Stimulated activated CD8-positive, alpha-beta memory T cell treated with anti-CD3 and anti-CD28 coated beads, Interleukin-2, amount 100 ng/mL, for 1 hour (primary cell): ENCODE measurements at regions not wholly inside any gene's neighbourhood (a gene's known extent, or its start where the extent isn't known, plus 50 kb on each side); places are given as distances from the start of the nearest gene placed in this dataset.
"Not testable (repeated sequence)": the region's sequence is repeated elsewhere in the genome, so short reads cannot be mapped to it uniquely, and the experiment has no call there.

Experiments
- DNase-seq, 2 donors: peaks; one replicate each; pipeline ENCODE4 v3.0.0-alpha.2; 2020; ENCODE audit warnings: low read depth in 2 of 2

DNA sequence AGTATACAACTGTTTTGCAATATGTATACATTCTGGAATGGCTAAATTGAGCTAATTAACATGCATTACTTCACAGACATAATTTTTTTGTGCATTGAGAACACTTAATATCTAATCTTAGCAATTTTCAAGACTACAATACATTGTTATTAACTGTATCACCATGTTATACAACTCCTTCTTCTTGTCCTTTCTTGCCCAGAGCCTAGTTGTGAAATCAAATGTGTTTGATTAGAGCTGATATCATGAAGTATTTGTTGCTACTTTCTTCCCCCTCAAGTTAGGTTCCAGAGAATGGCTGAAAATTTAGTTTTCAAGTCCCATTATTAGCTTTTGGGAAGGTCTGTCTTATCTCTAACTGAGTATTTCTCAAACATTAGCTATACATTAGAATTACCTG lies 607.8 kb downstream of the PSAT1 start:
- no peak for DNase-seq

- no peak for DNase-seq
These were observed 608.5 kb downstream of the PSAT1 start for GRCh38 chr9:78905387-78905786.

GRCh38 chr9:78905986-78906755 lies 609.2 kb downstream of the PSAT1 start:
- DNase-seq = no peak

- no peak for DNase-seq
These were observed 612.6 kb downstream of the PSAT1 start for GRCh38 chr9:78909566-78909965.

GRCh38 chr9:78916884-78917283 lies 620.0 kb downstream of the PSAT1 start:
- DNase-seq = not testable (repeated sequence)

DNA sequence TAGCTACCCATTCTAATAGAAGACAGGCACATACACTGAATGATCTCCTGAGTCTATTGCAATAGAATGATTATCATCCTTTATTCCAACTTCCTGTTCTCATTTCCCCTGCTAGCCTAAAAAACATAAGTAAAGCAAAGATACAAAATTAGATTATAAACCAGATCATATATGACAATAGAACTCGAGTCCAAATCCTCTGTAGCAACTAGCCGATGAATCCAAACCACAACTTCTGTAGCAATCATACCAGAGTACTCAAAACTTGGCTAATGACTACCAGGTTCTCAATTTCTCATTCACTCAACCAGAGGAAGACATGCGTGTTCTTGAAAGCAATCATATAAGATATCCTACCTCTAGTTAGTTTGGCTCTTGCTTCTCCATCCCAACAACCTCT lies 622.1 kb downstream of the PSAT1 start:
- no peak for DNase-seq

DNA sequence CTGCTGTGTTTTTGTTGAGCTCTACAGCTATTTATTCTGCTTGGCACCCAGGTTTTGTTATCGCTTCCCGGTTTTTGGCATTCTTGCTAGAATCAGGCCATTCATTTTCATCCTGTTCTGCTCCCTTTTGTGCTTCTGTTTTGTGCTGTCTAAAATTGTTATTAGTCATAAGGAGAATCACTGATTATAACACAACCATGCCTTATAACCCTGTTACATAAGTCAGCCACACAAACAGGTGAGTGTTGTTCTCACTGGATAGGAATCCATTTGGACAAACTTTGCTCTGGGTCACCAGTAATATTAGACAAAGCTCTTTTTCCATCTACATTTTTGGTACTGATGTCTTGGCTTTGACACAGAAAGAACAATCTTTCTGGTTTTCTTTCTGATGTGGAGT lies 622.8 kb downstream of the PSAT1 start:
- DNase-seq = no peak

DNA sequence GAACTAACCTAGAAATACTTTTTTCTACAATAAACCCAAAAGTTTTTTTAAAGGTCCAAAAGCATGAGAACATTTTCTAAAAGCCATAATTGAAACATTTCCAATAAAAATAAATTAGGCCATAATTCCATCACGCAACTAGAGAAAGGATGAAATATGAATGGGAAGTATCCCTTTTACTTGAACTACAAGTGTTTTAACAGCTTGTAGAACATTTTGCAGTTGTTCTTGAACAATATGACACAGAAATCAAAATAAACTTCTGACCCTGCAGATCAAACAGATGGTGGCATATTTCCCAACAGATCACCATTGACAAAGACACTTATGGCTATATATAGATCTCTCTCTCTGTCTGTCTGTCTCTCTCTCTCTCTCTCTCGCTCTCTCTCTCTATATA lies 624.4 kb downstream of the PSAT1 start:
- DNase-seq = no peak

GRCh38 chr9:78923966-78924659 lies 627.2 kb downstream of the PSAT1 start:
- no peak for DNase-seq

DNA sequence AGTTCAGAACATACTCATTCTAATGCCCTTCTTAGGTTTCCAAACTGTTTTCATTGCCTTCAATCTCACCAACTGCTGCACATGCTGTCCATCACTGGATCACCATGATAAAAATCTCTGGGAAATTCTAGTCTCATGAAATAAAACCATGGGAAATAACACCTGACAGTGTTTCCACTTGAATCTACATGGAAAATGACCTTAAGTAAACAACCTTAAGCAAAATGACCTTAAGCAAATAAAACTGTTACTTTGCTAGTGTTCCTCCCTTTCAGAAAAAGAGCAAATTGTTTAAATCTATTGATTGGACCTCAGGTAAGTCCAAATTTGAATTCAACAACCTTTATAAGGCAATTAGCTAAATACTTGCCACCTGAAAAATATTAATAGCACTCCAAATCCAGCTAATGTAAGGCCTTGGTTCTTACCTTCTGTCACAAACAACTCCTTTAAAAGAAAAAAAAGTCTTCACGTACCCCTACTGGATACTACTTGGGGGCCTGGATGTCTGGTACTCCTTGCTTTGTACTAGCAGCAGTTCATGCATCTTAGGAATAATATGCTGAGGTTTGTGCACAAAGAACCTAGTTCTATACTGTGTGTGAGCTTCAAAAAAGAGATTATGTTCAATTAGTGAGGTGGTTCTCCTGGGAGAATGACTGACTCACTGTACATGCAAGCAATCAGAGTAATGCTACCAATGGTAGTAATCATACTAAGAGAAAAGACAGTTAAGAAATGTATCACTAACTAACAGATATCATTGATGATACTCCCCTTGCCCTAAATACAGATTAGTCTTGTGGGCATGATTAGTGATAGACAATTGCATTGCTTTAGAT lies 630.4 kb downstream of the PSAT1 start:
- no peak for DNase-seq

DNA sequence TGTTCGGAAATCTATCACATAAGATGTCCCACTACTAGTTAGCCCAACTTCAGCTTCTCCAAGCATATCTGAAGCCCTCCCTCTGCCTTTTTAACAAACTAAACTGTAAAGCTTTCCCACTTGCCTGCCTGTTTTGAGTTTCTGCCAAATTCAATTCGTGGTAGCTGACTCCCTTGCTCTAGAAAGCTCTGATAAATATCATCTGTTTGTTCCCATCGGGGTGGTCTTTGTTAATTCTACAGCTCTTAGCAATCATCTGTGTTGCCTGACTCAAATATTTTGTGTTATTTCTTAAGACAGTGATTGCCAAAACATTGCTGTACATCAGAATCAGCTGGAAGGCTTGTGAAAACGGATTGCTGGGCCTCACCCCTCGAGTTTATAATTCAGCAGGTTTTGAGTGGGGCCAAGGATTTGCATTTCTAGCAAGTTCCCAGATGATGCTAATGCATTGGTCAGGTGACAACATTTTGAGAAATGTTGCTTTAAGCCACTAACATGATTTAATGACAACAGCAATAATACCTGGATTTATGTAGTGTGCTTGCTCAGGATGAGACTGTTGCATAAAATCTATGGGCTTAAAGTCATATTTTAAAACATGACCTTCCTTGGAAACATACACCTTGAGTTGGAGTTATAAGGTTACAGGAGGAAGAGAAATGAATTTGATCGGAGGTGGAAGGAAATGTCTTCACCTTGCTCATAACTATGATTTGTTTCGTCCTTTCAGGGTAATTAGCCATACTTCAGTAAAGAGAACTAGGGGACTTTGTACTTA lies 631.9 kb downstream of the PSAT1 start:
- DNase-seq = no peak

DNA sequence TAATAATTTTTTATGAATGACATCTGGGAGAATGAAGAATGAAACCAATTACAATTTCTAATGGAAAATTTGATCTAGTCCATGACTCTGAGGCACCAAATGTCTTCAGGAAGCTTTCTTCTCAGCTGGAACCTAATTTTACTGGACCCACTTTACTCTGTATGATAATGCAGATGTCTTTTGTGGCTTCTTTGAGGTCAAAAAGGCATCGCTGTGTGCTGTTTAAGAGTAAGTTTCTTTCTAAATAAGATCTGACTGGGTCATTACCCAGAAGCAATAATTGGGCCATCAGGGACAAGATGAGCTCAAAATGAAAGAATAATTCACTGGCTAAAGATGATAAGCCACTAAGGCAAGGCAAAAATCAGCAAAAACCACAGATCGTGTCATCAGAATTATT lies 633.4 kb downstream of the PSAT1 start:
- DNase-seq = no peak

DNA sequence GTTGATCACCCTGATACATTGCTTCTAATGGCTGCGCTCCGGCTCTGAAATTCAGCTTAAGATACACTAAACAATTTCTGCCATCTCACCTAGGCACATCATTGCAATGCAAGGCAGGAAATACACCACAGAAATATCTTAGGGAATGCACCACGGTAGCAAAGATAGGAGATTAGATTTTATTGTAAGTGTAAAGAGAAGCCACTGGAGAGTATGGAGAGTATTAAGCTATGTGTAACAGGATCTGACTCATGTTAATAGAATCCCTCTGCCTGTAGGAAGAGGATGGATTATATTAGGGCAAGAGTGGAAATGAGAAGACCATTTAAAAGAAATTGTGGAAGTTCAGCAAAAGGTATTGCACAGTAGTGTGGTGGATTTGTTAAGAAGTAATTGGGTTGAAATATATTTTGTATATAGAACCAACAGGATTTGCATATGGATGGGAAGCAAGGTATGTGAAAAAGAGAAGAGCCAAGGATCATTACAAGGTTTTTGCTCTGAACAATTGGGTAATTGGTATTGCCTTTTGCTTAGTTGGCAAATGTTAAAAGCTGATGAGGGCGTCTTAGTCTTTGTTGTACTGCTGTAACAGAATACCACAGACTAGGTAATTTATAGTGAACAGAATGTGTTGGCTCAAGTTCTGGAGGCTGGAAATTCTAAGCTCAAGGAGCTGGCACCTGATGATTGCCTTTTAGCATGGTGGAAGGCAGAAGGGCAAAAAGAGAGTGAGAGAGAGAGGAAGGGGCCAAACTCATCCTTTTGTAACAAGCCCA lies 636.1 kb downstream of the PSAT1 start:
- no peak for DNase-seq

DNA sequence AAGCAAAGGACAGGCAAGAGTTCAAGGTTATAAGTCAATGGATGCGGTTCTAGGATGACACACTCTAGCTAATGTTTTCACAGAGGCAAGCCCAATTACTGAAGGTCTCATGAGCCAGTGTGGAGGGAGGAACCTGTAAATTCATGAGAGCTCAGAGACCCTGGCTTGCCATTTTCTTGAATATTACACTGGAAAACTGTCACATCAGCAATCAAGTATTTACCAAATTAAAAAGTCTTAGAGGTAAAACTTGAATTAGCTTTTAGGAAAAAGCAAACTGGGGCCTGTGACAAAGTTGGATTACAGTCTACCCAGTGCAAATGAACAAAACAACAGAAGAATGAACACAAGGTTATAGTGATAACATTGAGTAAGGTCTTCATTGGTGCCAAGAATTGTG lies 636.9 kb upstream of the TLE4 start:
- no peak for DNase-seq

DNA sequence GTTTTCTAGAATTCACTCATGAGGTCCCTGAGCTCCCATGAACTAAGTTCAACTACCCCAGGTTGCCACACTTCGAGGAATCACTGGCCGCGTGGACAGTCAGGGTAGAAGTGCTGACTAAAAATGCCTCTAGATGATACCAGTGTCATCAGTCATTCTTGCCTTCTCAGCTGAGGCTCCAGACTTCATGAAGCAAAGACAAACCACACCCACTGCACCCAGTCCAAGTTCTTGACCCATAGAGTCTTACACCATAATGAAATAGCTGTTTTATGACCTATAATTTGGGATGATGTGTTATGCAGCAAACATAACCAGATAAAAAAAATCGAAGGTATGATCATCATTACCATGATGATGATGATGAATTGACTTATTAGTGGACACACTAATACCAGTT lies 632.9 kb upstream of the TLE4 start:
- DNase-seq = no peak

GRCh38 chr9:78939311-78940065 lies 632.3 kb upstream of the TLE4 start:
- no peak for DNase-seq

GRCh38 chr9:78940121-78940855 lies 631.5 kb upstream of the TLE4 start:
- no peak for DNase-seq

- no peak for DNase-seq
These were observed 617.5 kb upstream of the TLE4 start for GRCh38 chr9:78954286-78954685.

- no peak for DNase-seq
These were observed 612.9 kb upstream of the TLE4 start for GRCh38 chr9:78958892-78959291.

GRCh38 chr9:78962156-78962555 lies 609.6 kb upstream of the TLE4 start:
- no peak for DNase-seq
